Activated CD8-positive, alpha-beta T cell treated with anti-CD3 and anti-CD28 coated beads, Interleukin-2, amount 10 ng/mL, durations not matched to agents 7 days and 5 days (primary cell): ENCODE measurements at regions not wholly inside any gene's neighbourhood (a gene's known extent, or its start where the extent isn't known, plus 50 kb on each side); places are given as distances from the start of the nearest gene placed in this dataset.

ENCODE experiments used
- ATAC-seq: fragments of 150-1000 bp; cut with Tn5 transposase; one replicate; pipeline ENCODE4 v1.10.0; 2021; ENCODE audit warnings: moderate library complexity
- CTCF ChIA-PET: fragments of 350-600 bp; sonication (Branson Sonifier 250); formaldehyde crosslinking; loops from one replicate; lab custom pipeline; 2021; ENCODE audit warnings: antibody characterized with exemption; lab: Charles Lee
- POLR2A ChIA-PET: fragments of 350-600 bp; sonication (Branson Sonifier 250); formaldehyde crosslinking; loops from one replicate; lab custom pipeline; 2021; ENCODE audit warnings: antibody characterized with exemption; lab: Charles Lee
- DNase-seq: peaks from one replicate; pipeline ENCODE4 v3.0.0-alpha.2; 2020
- H3K27ac Mint-ChIP-seq: one replicate; pipeline ENCODE4 v1.8.0; 2021; ENCODE audit warnings: mild to moderate bottlenecking, mixed read lengths
- H3K27me3 Mint-ChIP-seq: one replicate; pipeline ENCODE4 v1.8.0; 2021; ENCODE audit warnings: low read depth, mixed read lengths
- H3K36me3 Mint-ChIP-seq: one replicate; pipeline ENCODE4 v1.8.0; 2021; ENCODE audit warnings: low read depth, mixed read lengths
- H3K4me1 Mint-ChIP-seq: one replicate; pipeline ENCODE4 v1.8.0; 2021; ENCODE audit warnings: low read depth, mixed read lengths
- H3K4me3 Mint-ChIP-seq: one replicate; pipeline ENCODE4 v1.8.0; 2021; ENCODE audit warnings: mild to moderate bottlenecking, mixed read lengths
- H3K9me3 Mint-ChIP-seq: one replicate; pipeline ENCODE4 v1.8.0; 2022; ENCODE audit warnings: mixed read lengths; ENCODE audit not compliant: insufficient read depth

DNA sequence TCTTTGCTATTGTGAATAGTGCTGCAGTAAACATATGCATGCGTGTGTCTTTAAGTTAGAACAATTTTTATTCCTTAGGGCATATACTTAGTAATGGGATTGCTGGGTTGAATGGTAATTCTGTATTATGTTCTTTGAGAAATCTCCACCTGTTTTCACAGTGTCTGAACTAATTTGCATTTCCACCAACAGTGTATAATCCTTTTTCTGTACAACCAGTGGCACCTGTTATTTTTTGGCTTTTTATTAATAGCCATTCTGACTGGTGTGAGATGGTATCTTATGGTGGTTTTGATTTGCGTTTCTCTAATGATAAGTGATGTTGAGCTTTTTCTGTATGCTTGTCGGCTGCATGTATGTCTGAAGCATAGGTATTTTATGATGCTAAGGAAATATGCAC, 820.8 kb upstream of the MAP3K7 start:
- Mint-ChIP-seq H3K27ac (no peak overlapping the region), H3K27me3 (no peaks in the 10 kb centered on the region), H3K4me1 (no peaks in the 10 kb centered on the region), H3K9me3 (no peaks in the 10 kb centered on the region), H3K4me3 (no peak overlapping the region), H3K36me3 (no peaks in the 10 kb centered on the region)
- DNase-seq (no peak), ATAC-seq (no peak)
- ChIA-PET POLR2A (no interaction called here), CTCF (no interaction called here)

DNA sequence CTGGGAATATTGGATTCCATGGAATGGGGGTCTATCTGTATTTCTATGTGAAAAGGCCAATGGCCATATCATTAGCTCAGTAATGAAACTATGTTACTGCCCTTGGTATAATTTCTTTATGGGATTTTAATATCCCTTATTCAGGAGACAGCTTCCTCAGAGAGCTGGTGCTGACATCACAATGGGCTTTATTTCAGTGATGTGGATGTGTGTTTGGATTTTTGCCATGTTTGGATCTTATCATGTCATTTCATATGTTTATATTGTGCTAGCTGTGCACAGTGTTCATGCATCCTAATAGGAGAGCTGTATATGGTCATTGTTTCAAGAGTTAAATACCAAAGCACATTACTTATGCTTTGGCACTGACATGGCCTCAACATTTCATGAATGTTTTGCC, 806.1 kb upstream of the MAP3K7 start:
- CTCF ChIA-PET = no interaction called here
- ATAC-seq (no peak), DNase-seq (no peak)
- no peak overlapping the region for H3K4me3 Mint-ChIP-seq
- no peaks in the 10 kb centered on the region for H3K9me3 Mint-ChIP-seq
- no peaks in the 10 kb centered on the region for H3K4me1 Mint-ChIP-seq
- H3K27ac Mint-ChIP-seq = no peak overlapping the region
- no peaks in the 10 kb centered on the region for H3K27me3 Mint-ChIP-seq
- H3K36me3 Mint-ChIP-seq = no peaks in the 10 kb centered on the region
- POLR2A ChIA-PET = no interaction called here

DNA sequence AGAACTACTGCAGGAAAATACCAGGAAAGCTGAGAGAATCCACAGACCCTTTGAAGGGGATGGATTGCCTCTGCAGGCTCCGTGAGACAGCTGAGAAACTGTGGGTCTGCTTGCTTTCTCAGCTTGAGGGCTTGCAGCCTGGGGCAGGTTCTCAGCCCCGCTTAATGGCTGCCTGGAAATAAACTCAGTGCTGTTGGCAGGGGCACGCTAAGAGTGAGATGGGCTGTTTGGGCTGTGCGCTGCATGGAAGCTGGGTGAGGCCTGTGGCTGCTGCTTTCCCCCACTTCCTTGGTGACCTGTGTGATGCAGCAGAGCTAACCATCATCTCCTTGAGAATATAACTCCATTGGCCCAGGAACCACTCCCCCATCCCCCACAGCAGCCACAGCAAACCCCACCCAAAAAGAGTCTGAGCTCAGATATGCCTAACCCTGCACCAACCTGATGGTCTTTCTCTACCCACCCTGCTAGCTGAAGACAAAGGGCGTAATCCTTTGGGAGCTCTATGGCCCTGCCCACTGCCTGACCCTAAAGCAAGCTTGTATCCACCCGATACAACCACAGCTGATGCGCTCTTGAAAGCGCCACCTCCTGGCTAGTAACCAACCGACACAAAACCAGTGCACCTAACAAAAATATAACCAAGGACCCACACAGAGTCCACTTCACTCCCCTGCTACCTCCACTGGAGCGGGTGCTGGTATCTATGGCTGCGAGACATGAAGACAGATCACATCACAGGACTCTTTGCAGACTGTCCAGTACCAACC, 800.6 kb upstream of the MAP3K7 start:
- H3K4me1 Mint-ChIP-seq = no peaks in the 10 kb centered on the region
- H3K9me3 Mint-ChIP-seq = no peaks in the 10 kb centered on the region
- H3K27me3 Mint-ChIP-seq = no peaks in the 10 kb centered on the region
- CTCF ChIA-PET = no interaction called here
- no peak overlapping the region for H3K27ac Mint-ChIP-seq
- H3K36me3 Mint-ChIP-seq = no peaks in the 10 kb centered on the region
- ATAC-seq = no peak
- DNase-seq = no peak
- POLR2A ChIA-PET = no interaction called here
- no peak overlapping the region for H3K4me3 Mint-ChIP-seq

DNA sequence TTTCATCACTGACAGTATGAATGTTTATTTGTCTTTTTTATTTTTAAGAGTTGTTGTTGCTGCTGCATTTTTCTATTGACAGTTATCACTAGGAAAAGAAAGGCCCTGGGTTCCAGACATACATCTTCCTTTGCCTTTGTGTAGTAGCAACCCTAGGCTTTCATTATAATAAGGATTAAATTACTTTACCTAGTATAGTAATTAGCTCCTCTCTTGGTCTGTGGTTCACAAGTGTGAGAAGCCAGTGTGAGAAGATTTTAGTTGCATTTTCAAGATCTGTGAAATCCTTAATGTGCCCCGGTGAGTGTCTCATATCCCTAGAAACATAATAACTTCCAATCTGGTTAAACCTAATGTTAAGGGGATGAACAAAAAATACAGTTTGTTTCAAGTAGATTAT, 799.3 kb upstream of the MAP3K7 start:
- Mint-ChIP-seq H3K9me3 (no peaks in the 10 kb centered on the region), H3K27ac (no peak overlapping the region), H3K27me3 (no peaks in the 10 kb centered on the region), H3K36me3 (no peaks in the 10 kb centered on the region), H3K4me3 (no peak overlapping the region), H3K4me1 (no peaks in the 10 kb centered on the region)
- DNase-seq (no peak), ATAC-seq (no peak)
- CTCF ChIA-PET = no interaction called here
- POLR2A ChIA-PET = no interaction called here

DNA sequence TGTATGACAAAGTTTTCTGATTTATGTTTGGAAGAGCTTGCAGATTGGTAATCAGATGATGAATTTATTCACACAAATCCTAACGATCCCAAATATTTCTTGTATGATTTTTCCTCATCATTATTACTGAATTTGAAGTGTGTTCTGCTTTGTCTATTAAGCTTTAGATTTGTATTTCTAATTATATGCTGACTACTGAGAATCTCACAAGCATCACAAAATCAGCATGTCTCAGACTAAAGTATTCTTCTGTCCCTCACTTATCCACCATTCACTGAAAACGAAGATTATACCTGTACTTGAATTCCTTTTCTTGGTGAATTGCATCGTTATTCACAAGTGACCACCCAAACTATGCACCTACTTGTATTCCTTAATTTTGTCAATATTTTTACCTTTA, 796.3 kb upstream of the MAP3K7 start:
- POLR2A ChIA-PET = no interaction called here
- Mint-ChIP-seq H3K4me3 (no peak overlapping the region), H3K4me1 (no peaks in the 10 kb centered on the region), H3K27me3 (no peaks in the 10 kb centered on the region), H3K9me3 (no peaks in the 10 kb centered on the region), H3K36me3 (no peaks in the 10 kb centered on the region), H3K27ac (no peak overlapping the region)
- CTCF ChIA-PET = no interaction called here
- ATAC-seq = no peak
- DNase-seq = no peak

DNA sequence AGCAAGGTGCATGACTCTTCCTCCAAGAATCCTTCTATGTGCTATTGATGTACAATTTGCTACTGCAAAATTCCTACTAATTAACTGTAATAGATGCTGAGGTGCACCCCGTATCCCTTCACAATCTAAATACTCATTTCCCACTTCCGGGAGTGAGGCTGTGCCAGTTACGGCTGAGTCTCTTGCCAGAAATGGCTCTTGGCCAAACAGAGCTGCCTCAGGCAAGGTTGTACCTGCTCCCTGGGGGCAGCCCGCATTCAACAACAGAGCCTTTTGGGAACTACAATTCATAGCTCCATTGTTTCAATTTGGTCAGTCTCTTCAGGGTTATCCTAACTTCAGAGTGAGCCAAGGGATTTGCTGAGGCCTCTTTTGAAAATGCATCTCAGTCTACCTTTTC, 789.8 kb upstream of the MAP3K7 start:
- no peak overlapping the region for H3K27ac Mint-ChIP-seq
- no peak overlapping the region for H3K4me3 Mint-ChIP-seq
- ATAC-seq (no peak), DNase-seq (no peak)
- POLR2A ChIA-PET = no interaction called here
- H3K4me1 Mint-ChIP-seq = no peaks in the 10 kb centered on the region
- no peaks in the 10 kb centered on the region for H3K27me3 Mint-ChIP-seq
- H3K9me3 Mint-ChIP-seq = no peaks in the 10 kb centered on the region
- no peaks in the 10 kb centered on the region for H3K36me3 Mint-ChIP-seq
- CTCF ChIA-PET = no interaction called here

DNA sequence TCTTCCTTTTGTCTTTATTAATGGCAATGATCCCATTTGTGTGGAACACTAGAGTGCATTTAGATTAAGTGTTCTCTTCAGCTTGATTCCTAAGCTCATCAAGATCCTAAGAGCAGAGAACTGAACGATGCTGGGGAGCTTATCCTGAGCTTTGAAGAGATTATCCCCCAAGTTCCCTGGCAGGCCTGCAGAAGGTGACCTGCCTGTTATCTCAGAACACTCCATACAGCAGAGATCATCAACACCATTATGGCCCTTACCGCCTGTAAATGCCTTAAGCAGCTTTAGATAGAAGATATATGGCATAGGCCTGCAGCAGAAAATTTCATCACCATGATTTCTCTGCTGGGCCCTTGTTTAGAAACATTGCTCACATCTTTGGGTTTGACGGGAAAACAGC, 779.9 kb upstream of the MAP3K7 start:
- POLR2A ChIA-PET = no interaction called here

DNA sequence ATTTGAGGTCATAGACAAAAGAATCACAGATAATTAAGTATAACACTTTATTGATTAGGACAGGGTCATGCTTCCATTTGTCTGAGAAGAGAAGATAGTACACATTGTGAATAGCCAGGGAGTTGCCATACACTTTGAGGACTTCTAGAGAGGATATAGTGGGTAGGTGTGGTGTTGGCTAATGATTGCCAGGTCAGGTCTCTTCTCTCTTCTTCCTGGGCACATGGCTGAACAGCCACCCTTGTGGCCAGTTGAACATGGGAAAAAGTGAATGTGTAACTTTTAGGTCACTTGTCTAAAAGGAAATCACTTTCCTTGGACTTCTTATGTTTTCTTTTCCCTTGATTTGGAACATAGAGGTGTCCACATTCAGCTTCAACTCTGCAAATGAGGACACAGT, 772.1 kb upstream of the MAP3K7 start:
- Mint-ChIP-seq H3K36me3 (no peaks in the 10 kb centered on the region), H3K4me3 (no peak overlapping the region), H3K27ac (no peak overlapping the region), H3K9me3 (no peaks in the 10 kb centered on the region), H3K27me3 (no peaks in the 10 kb centered on the region), H3K4me1 (no peaks in the 10 kb centered on the region)
- CTCF ChIA-PET = no interaction called here
- ATAC-seq (no peak), DNase-seq (no peak)
- POLR2A ChIA-PET = no interaction called here

More for the DNA sequence above, 779.9 kb upstream of the MAP3K7 start:
- Mint-ChIP-seq H3K27ac (no peak overlapping the region), H3K27me3 (no peaks in the 10 kb centered on the region), H3K9me3 (no peaks in the 10 kb centered on the region), H3K4me3 (no peak overlapping the region), H3K36me3 (no peaks in the 10 kb centered on the region), H3K4me1 (no peaks in the 10 kb centered on the region)
- CTCF ChIA-PET = no interaction called here
- DNase-seq = no peak
- ATAC-seq = no peak

DNA sequence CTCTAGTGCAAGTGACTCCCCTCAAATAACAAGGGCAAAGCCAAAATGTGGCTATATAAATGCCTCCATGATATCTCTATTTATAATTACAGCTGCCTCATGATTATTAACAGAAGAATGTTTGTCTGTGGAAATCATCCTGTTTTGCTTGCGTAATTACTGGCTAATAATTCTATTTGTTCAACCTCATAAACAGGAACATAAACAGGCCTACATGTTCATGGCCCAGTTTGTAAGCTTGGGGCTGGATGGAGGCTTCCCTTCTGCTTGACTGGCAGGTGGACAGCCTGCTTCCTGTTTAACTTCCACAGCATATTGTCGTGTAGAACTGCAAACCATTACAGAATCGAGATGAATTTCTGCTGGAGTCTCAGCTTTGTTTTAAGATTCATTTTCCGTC, 766.0 kb upstream of the MAP3K7 start:
- no peaks in the 10 kb centered on the region for H3K36me3 Mint-ChIP-seq
- ChIA-PET POLR2A (no interaction called here), CTCF (no interaction called here)
- no peaks in the 10 kb centered on the region for H3K27me3 Mint-ChIP-seq
- H3K9me3 Mint-ChIP-seq = no peaks in the 10 kb centered on the region
- H3K27ac Mint-ChIP-seq = no peak overlapping the region
- no peaks in the 10 kb centered on the region for H3K4me1 Mint-ChIP-seq
- no peak for ATAC-seq
- DNase-seq = no peak
- H3K4me3 Mint-ChIP-seq = no peak overlapping the region

DNA sequence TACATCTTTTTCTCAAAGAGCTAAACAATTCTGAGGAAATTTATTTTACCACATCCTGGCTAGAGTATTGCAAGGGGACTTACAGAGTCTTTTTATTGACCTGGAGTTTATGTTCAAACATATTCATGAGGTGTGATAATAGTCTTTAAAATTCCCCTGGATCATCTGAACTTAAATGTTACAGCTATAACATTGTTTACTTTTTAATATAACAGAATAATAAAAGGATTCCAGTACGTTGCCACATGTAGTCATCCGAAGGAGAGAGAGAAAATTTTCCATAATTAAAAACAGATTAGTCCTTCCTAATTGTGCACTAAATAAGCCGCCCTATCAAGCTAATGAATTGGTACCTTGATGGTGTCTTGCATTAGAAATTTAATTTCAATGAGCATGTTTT, 765.4 kb upstream of the MAP3K7 start:
- CTCF ChIA-PET = no interaction called here
- POLR2A ChIA-PET = no interaction called here
- H3K9me3 Mint-ChIP-seq = no peaks in the 10 kb centered on the region
- H3K27me3 Mint-ChIP-seq = no peaks in the 10 kb centered on the region
- H3K27ac Mint-ChIP-seq = no peak overlapping the region
- no peak for ATAC-seq
- H3K4me1 Mint-ChIP-seq = no peaks in the 10 kb centered on the region
- no peak overlapping the region for H3K4me3 Mint-ChIP-seq
- no peak for DNase-seq
- no peaks in the 10 kb centered on the region for H3K36me3 Mint-ChIP-seq

DNA sequence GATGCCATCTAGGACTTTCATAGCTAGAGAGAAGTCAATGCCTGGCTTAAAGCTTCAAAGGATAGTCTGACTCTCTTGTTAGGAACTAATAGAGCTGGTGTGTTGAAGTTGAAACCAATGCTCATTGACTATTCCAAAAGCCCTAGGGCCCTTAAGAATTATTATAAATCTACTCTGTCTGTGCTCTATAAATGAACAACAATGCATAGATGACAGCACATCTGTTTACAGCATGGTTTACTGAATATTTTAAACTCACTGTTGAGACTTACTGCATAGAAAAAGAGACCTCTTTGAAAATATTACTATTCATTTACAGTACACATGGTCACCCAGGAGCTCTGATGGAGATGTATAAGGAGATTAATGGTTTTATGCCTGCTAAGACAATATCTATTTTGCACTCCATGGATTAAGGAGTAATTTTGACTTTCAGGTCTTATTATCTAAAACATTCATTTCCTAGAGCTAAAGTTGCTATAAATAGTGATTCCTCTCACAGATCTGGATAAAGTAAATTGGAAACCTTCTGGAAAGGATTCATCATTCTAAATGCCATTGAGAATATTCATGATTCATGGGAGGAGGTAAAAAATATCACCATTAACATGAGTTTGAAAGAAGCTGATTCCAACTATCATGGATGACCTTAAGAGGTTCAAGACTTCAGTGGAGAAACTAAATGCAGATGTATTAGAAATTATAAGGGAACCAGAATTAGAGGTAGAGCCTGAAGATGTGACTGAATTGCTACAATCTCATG, 763.5 kb upstream of the MAP3K7 start:
- POLR2A ChIA-PET = no interaction called here
- Mint-ChIP-seq H3K9me3 (no peaks in the 10 kb centered on the region), H3K4me3 (no peak overlapping the region), H3K27ac (no peak overlapping the region), H3K36me3 (no peaks in the 10 kb centered on the region), H3K4me1 (no peaks in the 10 kb centered on the region), H3K27me3 (no peaks in the 10 kb centered on the region)
- DNase-seq (no peak), ATAC-seq (no peak)
- CTCF ChIA-PET = interaction anchor here (0.6 kb wide), 1 partner anchor 490 kb away, joined by 3 read pairs; no protein-coding TSS in a partner anchor

DNA sequence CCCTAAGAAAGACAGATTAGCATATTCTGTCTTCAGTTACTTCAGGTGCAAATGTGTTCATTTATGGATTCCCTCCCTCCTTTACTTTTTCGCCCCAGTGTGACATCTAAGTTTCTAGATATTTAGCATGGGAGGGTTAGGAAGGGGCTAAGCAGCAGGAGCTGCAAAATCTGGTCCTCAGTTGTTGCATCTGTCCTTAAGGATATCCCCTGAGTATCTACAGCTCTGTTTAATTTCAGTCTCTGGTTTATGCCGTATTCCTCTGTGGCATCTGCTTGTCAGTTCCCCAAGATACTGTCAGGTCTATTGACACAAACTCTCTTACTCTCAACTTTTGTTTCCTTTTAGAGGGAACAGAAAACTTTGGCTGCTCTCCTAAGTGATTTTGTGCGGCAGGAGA, 754.6 kb upstream of the MAP3K7 start:
- H3K9me3 Mint-ChIP-seq = no peaks in the 10 kb centered on the region
- no peak overlapping the region for H3K27ac Mint-ChIP-seq
- no peaks in the 10 kb centered on the region for H3K27me3 Mint-ChIP-seq
- ATAC-seq (no peak), DNase-seq (no peak)
- ChIA-PET CTCF (no interaction called here), POLR2A (no interaction called here)
- H3K4me3 Mint-ChIP-seq = no peak overlapping the region
- H3K36me3 Mint-ChIP-seq = no peaks in the 10 kb centered on the region
- no peaks in the 10 kb centered on the region for H3K4me1 Mint-ChIP-seq
